Endothelial cell of umbilical vein (primary cell): ENCODE measurements at regions not wholly inside any gene's neighbourhood (a gene's known extent, or its start where the extent isn't known, plus 50 kb on each side); places are given as distances from the start of the nearest gene placed in this dataset.

Experiments
- BruUV-seq: library from RNA; stranded (reverse); fragments of 400-500 nt; replicated peaks from 2 replicates; lab custom pipeline; 2021; lab: Mats Ljungman, UMichigan
- CTCF ChIA-PET: fragments of 300-600, 350-600 bp; sonication (Branson Sonifier 250); formaldehyde crosslinking; loops from one replicate; lab custom pipeline; 2021; ENCODE audit warnings: antibody characterized with exemption, inconsistent platforms; lab: Charles Lee
- POLR2A ChIA-PET: fragments of 300-600, 350-600 bp; sonication (Branson Sonifier 250); formaldehyde crosslinking; loops from one replicate; lab custom pipeline; 2021; ENCODE audit warnings: antibody characterized with exemption, inconsistent platforms; lab: Charles Lee
- DNase-seq: peaks from one replicate; pipeline ENCODE4 v3.0.0-alpha.2; 2011; ENCODE audit warnings: low read depth, low spot score
- FAIRE-seq: peaks from 2 replicates; lab custom pipeline; 2011; peaks lifted over from hg19 to GRCh38; lab: Jason Lieb, UNC
- H2AFZ ChIP-seq: 2 replicates; pipeline ENCODE4 v1.6.0; 2012; ENCODE audit warnings: low read depth, low read length, control low read depth, inconsistent platforms
- H3K27ac ChIP-seq: 2 replicates; pipeline ENCODE4 v1.5.1; 2011; ENCODE audit warnings: low read depth, mild to moderate bottlenecking, control low read depth, low read length, moderate library complexity; ENCODE audit not compliant: insufficient read depth
- H3K27me3 ChIP-seq, 2 experiments: 2 replicates each; pipeline versions ENCODE4 v1.6.0 to v1.6.1; 2011; ENCODE audit warnings: low read length in 2 of 2, mixed read lengths in 1 of 2; ENCODE audit not compliant: control insufficient read depth in 2 of 2, insufficient read depth in 2 of 2
- H3K36me3 ChIP-seq, 2 experiments: 2 replicates in 1 of 2; 3 replicates in 1 of 2; pipeline ENCODE4 v1.5.1; 2011; ENCODE audit warnings: low read length in 2 of 2, mild to moderate bottlenecking in 1 of 2, moderate library complexity in 1 of 2; ENCODE audit not compliant: control insufficient read depth in 2 of 2, insufficient read depth in 2 of 2; ENCODE audit errors: extremely low read depth in 1 of 2
- H3K4me1 ChIP-seq: 3 replicates; pipeline ENCODE4 v1.5.1; 2011; ENCODE audit warnings: mild to moderate bottlenecking, low read length; ENCODE audit not compliant: control insufficient read depth, insufficient read depth; ENCODE audit errors: extremely low read depth
- H3K4me2 ChIP-seq: 2 replicates; pipeline ENCODE4 v1.6.1; 2011; ENCODE audit warnings: low read length, control low read depth, mixed read lengths; ENCODE audit not compliant: insufficient read depth
- H3K4me3 ChIP-seq, 3 experiments: fragments of 200-600 bp in 1 of 3; sonication (generic), shearing (Covaris generic) in 1 of 3; replicated peaks in 1 of 3; 2 replicates each; pipeline ENCODE4 v1.5.1; 2011 to 2016; ENCODE audit warnings: control low read depth in 3 of 3, low read length in 3 of 3, mild to moderate bottlenecking in 2 of 3, inconsistent platforms in 1 of 3, low read depth in 1 of 3, moderate library complexity in 1 of 3; ENCODE audit not compliant: insufficient read depth in 1 of 3
- H3K79me2 ChIP-seq: 2 replicates; pipeline ENCODE4 v1.6.0; 2012; ENCODE audit warnings: low read length, inconsistent platforms; ENCODE audit not compliant: control insufficient read depth, insufficient read depth
- H3K9ac ChIP-seq: replicated peaks from 2 replicates; pipeline ENCODE3; 2011; ENCODE audit warnings: low read length, control low read depth; ENCODE audit not compliant: insufficient read depth; ENCODE audit errors: extremely low read depth
- H3K9me1 ChIP-seq: replicated peaks from 3 replicates; pipeline ENCODE4 v1.6.0; 2011; ENCODE audit warnings: mild to moderate bottlenecking, low read length; ENCODE audit not compliant: control insufficient read depth, insufficient read depth; ENCODE audit errors: extremely low read depth
- H3K9me3 ChIP-seq: replicated peaks from 2 replicates; pipeline ENCODE4 v1.5.1; 2012; ENCODE audit warnings: low read length, inconsistent platforms; ENCODE audit not compliant: control insufficient read depth, insufficient read depth
- H4K20me1 ChIP-seq: replicated peaks from 2 replicates; pipeline ENCODE3; 2011; ENCODE audit warnings: mild to moderate bottlenecking, low read length; ENCODE audit not compliant: control insufficient read depth, insufficient read depth; ENCODE audit errors: extremely low read depth
- CTCF ChIP-seq, 2 donors: IDR thresholded peaks; 1 replicate in 1 of 2; 2 replicates in 1 of 2; pipeline ENCODE4 v1.5.1; 2011; ENCODE audit warnings: low read length in 2 of 2, mild to moderate bottlenecking in 2 of 2, moderate library complexity in 2 of 2, control low read depth in 1 of 2, inconsistent platforms in 1 of 2, low read depth in 1 of 2; ENCODE audit not compliant: insufficient read depth in 1 of 2; ENCODE audit errors: extremely low read depth in 1 of 2
- EZH2 ChIP-seq: IDR thresholded peaks from 2 replicates; pipeline ENCODE4 v1.6.1; 2012; ENCODE audit warnings: borderline replicate concordance, low read depth, mild to moderate bottlenecking, moderate library complexity, low read length, inconsistent platforms; ENCODE audit not compliant: severe bottlenecking
- FOS ChIP-seq: IDR thresholded peaks from 2 replicates; pipeline ENCODE4 v1.6.1; 2011; ENCODE audit warnings: mild to moderate bottlenecking, low read length, moderate library complexity, borderline replicate concordance; ENCODE audit not compliant: insufficient read depth
- GATA2 ChIP-seq: IDR thresholded peaks from 2 replicates; pipeline ENCODE4 v1.7.0; 2011; ENCODE audit warnings: low read depth, mild to moderate bottlenecking, moderate library complexity, mixed read lengths, low read length; ENCODE audit not compliant: insufficient read length, insufficient read depth
- JUN ChIP-seq: IDR thresholded peaks from 2 replicates; pipeline ENCODE4 v1.6.1; 2011; ENCODE audit warnings: borderline replicate concordance, low read depth; ENCODE audit not compliant: insufficient read length, insufficient read depth
- MAX ChIP-seq: IDR thresholded peaks from 2 replicates; pipeline ENCODE4 v1.6.1; 2011; ENCODE audit not compliant: insufficient read depth, insufficient read length
- MYC ChIP-seq: IDR thresholded peaks from one replicate; pipeline ENCODE4 v1.6.1; 2011; ENCODE audit warnings: mild to moderate bottlenecking, low read depth, low read length
- POLR2A ChIP-seq: IDR thresholded peaks from 2 replicates; pipeline ENCODE4 v1.6.1; 2012; ENCODE audit warnings: low read depth, mild to moderate bottlenecking, control low read depth, low read length
- POLR2AphosphoS5 ChIP-seq: IDR thresholded peaks from 2 replicates; pipeline ENCODE4 v1.6.1; 2012; ENCODE audit warnings: low read depth, mild to moderate bottlenecking, control low read depth, low read length, moderate library complexity; ENCODE audit not compliant: insufficient read depth
- dilution Hi-C: fragments of 300-500 bp; cut with MboI; formaldehyde crosslinking; loops from one replicate; pipeline ENCODE4 v1.15.0; 2019; ENCODE audit warnings: low sequenced_read_pairs; ENCODE audit not compliant: extremely low pct_ligation_motif_present
- intact Hi-C: fragments of 100-400 bp; cut with micrococcal nuclease; formaldehyde crosslinking; loops from one replicate; pipeline ENCODE4 v1.10.0; 2022

- Histone ChIP-seq H3K79me2 (no peaks in the 10 kb centered on the region), H3K27ac (no peak overlapping the region), H3K4me2 (no peak overlapping the region), H3K9me3 (no peaks in the 10 kb centered on the region), H3K4me3 (no peak overlapping the region), H3K36me3 (no peaks in the 10 kb centered on the region), H3K9ac (no peak overlapping the region), H3K27me3 (no peaks in the 10 kb centered on the region), H3K4me1 (no peaks in the 10 kb centered on the region), H2AFZ (no peak overlapping the region), H3K9me1 (no peaks in the 10 kb centered on the region), H4K20me1 (no peaks in the 10 kb centered on the region)
- intact Hi-C loops = no loop called here
- FAIRE-seq (no peak), DNase-seq (no peak)
- no TSS peak for BruUV-seq
- ChIA-PET CTCF (no interaction called here), POLR2A (no interaction called here)
- TF ChIP-seq POLR2AphosphoS5 (no peak), CTCF (IDR thresholded peaks at IDR 0.05; ENCODE audit: extremely low read depth in 1 of 2, insufficient read depth in 1 of 2, low read depth in 1 of 2, low read length in 2 of 2) (no peak)
- dilution Hi-C loops = no loop called here
Measured at GRCh38 chr6:168961264-168961656, 292.4 kb downstream of the THBS2 start.

- no peak overlapping the region for H3K9ac ChIP-seq
- no peaks in the 10 kb centered on the region for H4K20me1 ChIP-seq
- BruUV-seq = no TSS peak
- no peaks in the 10 kb centered on the region for H3K9me3 ChIP-seq
- CTCF ChIA-PET = no interaction called here
- H3K9me1 ChIP-seq = no peaks in the 10 kb centered on the region
- intact Hi-C loops (no loop called here), dilution Hi-C loops (no loop called here)
- no peak overlapping the region for H2AFZ ChIP-seq
- no peaks in the 10 kb centered on the region for H3K27me3 ChIP-seq
- no peak for FAIRE-seq
- POLR2A ChIA-PET = no interaction called here
- H3K36me3 ChIP-seq = no peaks in the 10 kb centered on the region
- H3K4me3 ChIP-seq = no peak overlapping the region
- H3K79me2 ChIP-seq = no peaks in the 10 kb centered on the region
- no peak overlapping the region for H3K4me2 ChIP-seq
- DNase-seq = no peak
- H3K4me1 ChIP-seq = no peaks in the 10 kb centered on the region
- no peak overlapping the region for H3K27ac ChIP-seq
- no peak for TF ChIP-seq GATA2
- TF ChIP-seq EZH2 = no peak
- TF ChIP-seq MYC = no peak
- TF ChIP-seq CTCF (IDR thresholded peaks at IDR 0.05; ENCODE audit: extremely low read depth in 1 of 2, insufficient read depth in 1 of 2, low read depth in 1 of 2, low read length in 2 of 2) = no peak
- TF ChIP-seq JUN = no peak
- TF ChIP-seq POLR2AphosphoS5 = no peak
- no peak for TF ChIP-seq MAX
- TF ChIP-seq POLR2A = no peak
- no peak for TF ChIP-seq FOS
Measured at GRCh38 chr6:168960551-168961263, 292.9 kb downstream of the THBS2 start.
